NCI-H2029 (cell line): ENCODE measurements at regions not wholly inside any gene's neighbourhood (a gene's known extent, or its start where the extent isn't known, plus 50 kb on each side); places are given as distances from the start of the nearest gene placed in this dataset.
"Not testable (repeated sequence)": the region's sequence is repeated elsewhere in the genome, so short reads cannot be mapped to it uniquely, and the experiment has no call there.

Experiments used
- DNase-seq: peaks from one replicate; lab custom pipeline; 2025; lab: John Stamatoyannopoulos, UW

GRCh38 chr15:45948181-45948621 is 313.4 kb downstream of the SQOR start:
- no peak for DNase-seq

- DNase-seq: no peak
Measured at GRCh38 chr15:45958924-45959323, 324.1 kb downstream of the SQOR start.

GRCh38 chr15:45962733-45963132 is 327.9 kb downstream of the SQOR start:
- DNase-seq: no peak

DNA sequence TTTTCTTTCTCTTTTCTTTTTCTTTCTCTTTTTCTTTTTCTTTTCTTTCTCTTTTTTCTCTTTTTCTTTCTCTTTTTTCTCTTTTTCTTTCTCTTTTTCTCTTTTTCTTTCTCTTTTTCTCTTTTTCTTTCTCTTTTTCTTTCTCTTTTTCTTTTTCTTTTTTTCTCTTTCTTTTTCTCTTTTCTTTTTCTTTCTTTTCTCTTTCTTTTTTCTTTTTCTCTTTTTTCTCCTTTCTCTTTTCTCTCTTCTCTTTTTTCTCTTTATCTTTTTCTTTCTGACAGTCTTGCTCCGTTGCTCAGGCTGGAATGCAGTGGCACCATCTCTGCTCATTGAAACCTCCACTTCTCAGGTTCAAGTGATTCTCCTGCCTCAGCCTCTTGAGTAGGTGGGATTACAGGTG is 335.7 kb downstream of the SQOR start:
- no peak for DNase-seq

DNA sequence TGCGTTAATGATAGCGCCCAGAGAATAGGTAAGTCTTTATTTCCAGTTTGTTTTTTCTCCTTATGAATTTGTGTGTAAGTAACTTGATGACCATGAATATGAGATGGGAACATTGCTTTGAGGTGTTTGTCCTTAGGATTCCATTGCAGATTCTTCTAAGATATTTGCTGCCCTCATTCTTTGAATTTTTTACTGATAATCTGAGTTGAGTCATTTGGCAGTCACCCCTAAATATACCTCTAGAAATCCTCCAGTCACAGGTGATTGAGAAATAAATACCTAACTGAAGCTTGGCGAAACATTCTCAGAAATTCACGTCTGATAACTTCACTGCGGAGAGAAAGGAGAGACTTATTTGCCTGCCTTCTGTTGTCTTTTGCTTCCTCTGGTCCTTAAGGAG is 345.5 kb downstream of the SQOR start:
- no peak for DNase-seq

- DNase-seq: no peak
Measured at GRCh38 chr15:45981625-45982024, 346.8 kb downstream of the SQOR start.

GRCh38 chr15:45991863-45992262 is 357.0 kb downstream of the SQOR start:
- no peak for DNase-seq

DNA sequence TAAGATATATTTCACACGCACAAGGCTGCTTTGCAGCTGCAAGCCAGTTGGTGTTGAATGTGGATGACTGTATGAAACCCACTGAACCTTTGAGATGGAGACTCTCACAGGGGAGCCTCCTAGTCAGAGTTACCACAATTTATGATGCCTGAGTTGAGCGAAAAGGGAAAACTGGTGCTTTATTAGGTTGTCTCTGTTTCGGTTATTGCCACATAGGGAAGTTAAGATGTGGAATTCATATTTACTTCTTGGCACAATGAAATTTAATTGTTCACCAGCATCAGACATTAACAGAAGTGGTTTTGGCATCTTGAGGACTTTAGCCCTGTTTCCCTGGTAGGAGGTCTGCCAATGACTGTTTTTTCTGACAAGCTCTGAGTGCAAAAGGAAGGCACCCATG is 358.2 kb downstream of the SQOR start:
- DNase-seq: no peak

DNA sequence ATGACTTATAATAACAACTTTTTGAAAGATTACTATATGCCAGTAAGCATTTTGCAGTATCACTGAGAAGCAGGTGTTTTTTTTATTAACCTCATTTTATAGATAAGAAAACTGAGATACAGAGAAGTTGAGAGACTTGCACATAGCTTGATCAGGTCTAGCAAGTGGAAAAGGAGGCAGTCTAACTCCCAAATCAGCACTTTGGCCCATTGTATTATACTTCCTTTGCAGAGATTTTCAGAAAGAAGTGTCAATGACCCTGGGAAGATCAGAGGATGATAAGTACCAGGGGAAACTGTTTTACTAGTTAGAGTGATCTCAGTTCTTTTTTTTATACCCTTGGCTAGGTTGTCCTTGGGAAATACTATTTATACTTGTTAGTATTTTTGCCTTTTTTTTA is 358.7 kb downstream of the SQOR start:
- no peak for DNase-seq

- DNase-seq: no peak
Measured at GRCh38 chr15:45995800-45996199, 361.0 kb downstream of the SQOR start.

GRCh38 chr15:46014532-46014931 is 379.7 kb downstream of the SQOR start:
- no peak for DNase-seq

- no peak for DNase-seq
Measured at GRCh38 chr15:46034755-46035154, 399.9 kb downstream of the SQOR start.

- DNase-seq: no peak
Measured at GRCh38 chr15:46039703-46040102, 404.9 kb downstream of the SQOR start.

- DNase-seq: no peak
Measured at GRCh38 chr15:46041905-46042304, 407.1 kb downstream of the SQOR start.

DNA sequence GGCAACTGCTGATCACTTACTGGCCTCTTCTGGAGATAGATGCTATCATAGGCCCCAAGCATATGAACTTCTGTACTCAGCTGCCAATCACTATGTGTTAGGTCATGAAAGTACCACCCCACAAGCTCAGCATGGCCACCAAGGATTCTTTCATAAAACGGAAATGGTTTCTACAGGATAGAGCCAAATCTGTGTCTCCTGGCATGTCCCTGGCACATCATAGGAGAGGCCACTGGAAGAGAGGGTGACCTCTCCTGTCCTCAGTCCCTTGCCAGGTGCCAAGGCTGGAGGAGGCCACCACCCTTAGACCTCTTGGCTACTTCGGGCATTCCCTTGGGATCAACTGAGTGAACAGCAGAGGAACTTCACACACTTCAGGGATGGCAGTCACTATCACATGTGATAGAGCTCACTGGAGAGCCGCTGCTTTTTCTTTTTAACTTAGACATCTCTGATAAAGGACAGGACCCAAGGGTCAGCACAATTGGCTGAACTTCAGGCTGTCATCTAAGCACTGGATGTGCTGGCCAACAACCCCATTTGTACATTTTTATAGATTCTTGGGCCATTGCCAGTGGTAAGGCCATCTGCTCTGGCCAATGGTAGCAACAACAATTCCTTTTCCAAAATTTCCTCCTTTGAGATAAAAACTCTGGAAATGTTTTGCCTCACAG is 425.2 kb downstream of the SQOR start:
- no peak for DNase-seq

GRCh38 chr15:46061002-46061401 is 426.2 kb downstream of the SQOR start:
- no peak for DNase-seq

- DNase-seq: no peak
Measured at GRCh38 chr15:46077220-46077619, 442.4 kb downstream of the SQOR start.

- no peak for DNase-seq
Measured at GRCh38 chr15:46079046-46079445, 444.2 kb downstream of the SQOR start.

DNA sequence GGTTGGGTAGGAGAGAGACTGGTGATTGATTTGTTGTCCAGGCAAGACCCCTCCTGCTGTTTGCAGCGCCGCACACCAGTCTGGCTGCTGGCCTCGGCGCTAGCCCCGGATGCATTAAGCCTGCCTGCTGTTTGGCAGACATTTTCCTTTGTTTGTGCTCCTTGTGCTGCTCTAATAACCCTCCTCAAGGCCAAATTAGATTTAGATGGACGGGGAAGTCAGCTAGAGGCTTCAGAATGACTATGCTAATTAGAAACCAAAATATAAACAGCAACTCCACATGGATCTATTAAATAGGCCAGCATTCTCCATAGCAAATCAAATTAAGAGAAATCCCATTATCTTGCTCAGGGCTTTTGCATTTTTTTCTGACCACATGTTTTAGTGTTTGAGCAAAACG is 445.2 kb downstream of the SQOR start:
- no peak for DNase-seq

- no peak for DNase-seq
Measured at GRCh38 chr15:46088486-46089445, 453.9 kb downstream of the SQOR start.

GRCh38 chr15:46089467-46089935 is 454.7 kb downstream of the SQOR start:
- DNase-seq: no peak

GRCh38 chr15:46091860-46092450 is 457.1 kb downstream of the SQOR start:
- peak; percentile 21 for DNase-seq

DNA sequence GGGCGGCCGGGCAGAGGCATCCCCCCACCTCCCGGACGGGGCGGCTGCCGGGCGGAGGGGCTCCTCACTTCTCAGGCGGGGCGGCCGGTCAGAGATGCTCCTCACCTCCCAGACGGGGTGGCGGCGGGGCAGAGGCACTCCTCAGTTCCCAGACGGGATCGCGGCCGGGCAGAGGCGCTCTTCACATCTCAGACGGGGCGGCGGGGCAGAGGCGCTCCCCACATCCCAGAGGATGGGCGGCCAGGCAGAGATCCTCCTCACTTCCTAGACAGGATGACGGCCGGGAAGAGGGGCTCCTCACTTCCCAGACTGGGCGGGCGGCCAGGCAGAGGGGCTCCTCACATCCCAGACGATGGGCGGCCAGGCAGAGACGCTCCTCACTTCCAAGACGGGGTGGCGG is 463.2 kb downstream of the SQOR start:
- DNase-seq: not testable (repeated sequence)
